Prostate gland (tissue), 2 donors: ENCODE measurements at regions not wholly inside any gene's neighbourhood (a gene's known extent, or its start where the extent isn't known, plus 50 kb on each side); places are given as distances from the start of the nearest gene placed in this dataset.
"Not testable (repeated sequence)": the region's sequence is repeated elsewhere in the genome, so short reads cannot be mapped to it uniquely, and the experiment has no call there.

Source experiments
- DNase-seq: peaks from one replicate; pipeline ENCODE4 v3.0.0-alpha.2; 2019; ENCODE audit warnings: low spot score
- H3K27ac ChIP-seq, 2 donors: fragments of 200-600 bp; sonication (generic); 2 replicates each; pipeline ENCODE4 v1.5.1; 2017 to 2019
- H3K27me3 ChIP-seq: fragments of 200-600 bp; sonication (generic); replicated peaks from 2 replicates; pipeline ENCODE4 v1.5.1; 2019; ENCODE audit not compliant: insufficient read depth
- H3K36me3 ChIP-seq, 2 donors: fragments of 200-600 bp; sonication (generic); 1 replicate in 1 of 2; 2 replicates in 1 of 2; pipeline versions ENCODE4 v1.5.1 to v1.8.1; 2017 to 2019
- H3K4me1 ChIP-seq: fragments of 200-600 bp; sonication (generic); replicated peaks from 2 replicates; pipeline ENCODE4 v1.5.1; 2019
- H3K4me3 ChIP-seq, 2 donors: fragments of 200-600 bp; sonication (generic); 2 replicates each; pipeline ENCODE4 v1.5.1; 2017 to 2019
- H3K9me3 ChIP-seq: fragments of 200-600 bp; sonication (generic); 2 replicates; pipeline ENCODE4 v1.5.1; 2017
- CTCF ChIP-seq, 4 experiments: fragments of 200-600 bp in 2 of 4; fragments of 450-650 bp in 2 of 4; sonication (generic) in 2 of 4; IDR thresholded peaks; 1 replicate in 3 of 4; 2 replicates in 1 of 4; pipeline ENCODE4 v1.5.1; 2016 to 2019; ENCODE audit warnings: antibody characterized with exemption in 4 of 4, mild to moderate bottlenecking in 2 of 4, moderate library complexity in 2 of 4
- POLR2A ChIP-seq: fragments of 450-650 bp; IDR thresholded peaks from one replicate; pipeline ENCODE4 v1.6.1; 2016; ENCODE audit warnings: antibody characterized with exemption, mild to moderate bottlenecking
- POLR2AphosphoS5 ChIP-seq: sonication (generic); formaldehyde crosslinking; IDR thresholded peaks from one replicate; pipeline ENCODE4 v1.6.1; 2017; ENCODE audit warnings: antibody characterized with exemption
- WGBS: methylation state at CpG from one replicate; pipeline ENCODE4 v1.1.5; 2018; 5-methylcytosine and 5-hydroxymethylcytosine counted together
- intact Hi-C: fragments of 100-400 bp; cut with DNase I; formaldehyde crosslinking; loops from one replicate; pipeline ENCODE4 v1.14.2; 2022

DNA sequence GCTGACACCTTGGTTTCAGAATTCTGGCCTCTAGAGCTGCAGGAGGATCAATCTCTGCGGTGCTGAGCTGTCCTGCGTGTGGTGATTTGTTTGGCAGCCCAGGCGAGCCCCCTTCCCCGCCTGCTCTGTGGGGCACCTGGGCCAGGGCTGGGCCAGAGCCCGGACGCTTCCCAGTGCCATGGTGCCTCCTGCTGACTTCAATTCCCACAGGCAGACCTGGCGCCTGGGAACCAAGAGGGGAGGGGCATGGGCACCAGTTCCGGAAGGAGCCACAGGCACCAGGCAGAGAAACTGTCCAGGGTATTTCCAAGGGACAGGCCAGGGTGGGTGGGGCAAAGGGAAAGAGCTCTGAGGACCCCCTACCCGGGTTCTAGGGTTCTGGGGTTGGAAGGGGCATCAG lies 197.8 kb downstream of the CTTN start:
- Histone ChIP-seq H3K4me3 (no peak overlapping the region), H3K36me3 (no peaks in the 10 kb centered on the region), H3K9me3 (no peaks in the 10 kb centered on the region), H3K27ac (no peak overlapping the region), H3K27me3 (no peaks in the 10 kb centered on the region), H3K4me1 (no peaks in the 10 kb centered on the region)
- no peak for DNase-seq
- intact Hi-C loops: no loop called here
- 97% methylated on average over 6 of the region's 9 CpGs for WGBS
- TF ChIP-seq POLR2A: no peak
- no peak for TF ChIP-seq CTCF (IDR thresholded peaks at IDR 0.05)
- TF ChIP-seq POLR2AphosphoS5: no peak

DNA sequence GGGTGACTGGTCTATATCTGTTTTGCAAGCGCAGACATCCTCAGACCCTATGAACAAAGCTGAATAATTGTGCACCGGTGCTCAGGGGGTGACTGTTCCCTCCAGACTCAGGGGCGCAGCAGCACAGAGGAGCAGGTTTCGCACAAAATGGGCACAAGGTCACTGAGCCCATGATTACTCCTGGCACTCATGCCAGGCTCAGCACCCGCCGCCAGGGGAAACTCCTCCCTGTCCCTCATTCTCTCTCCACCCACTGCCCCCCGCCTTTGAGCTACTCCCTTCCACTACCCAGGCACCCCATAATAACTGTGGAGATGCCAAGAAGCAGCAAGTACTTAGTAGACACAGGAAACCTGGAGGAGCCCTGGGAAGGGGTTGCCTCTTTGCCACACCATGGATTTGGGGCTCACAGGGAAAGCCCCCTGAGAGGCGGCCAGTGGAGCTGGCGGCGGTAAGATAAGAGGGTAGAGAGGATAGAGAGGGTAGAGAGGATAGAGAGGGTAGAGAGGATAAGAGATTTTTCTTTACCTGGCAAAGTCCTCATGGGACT lies 198.8 kb downstream of the CTTN start:
- WGBS: 90% methylated on average over 10 of the region's 10 CpGs
- Histone ChIP-seq H3K9me3 (no peaks in the 10 kb centered on the region), H3K36me3 (no peaks in the 10 kb centered on the region), H3K27me3 (no peaks in the 10 kb centered on the region), H3K27ac (no peak overlapping the region), H3K4me3 (no peak overlapping the region), H3K4me1 (no peaks in the 10 kb centered on the region)
- no peak for TF ChIP-seq POLR2AphosphoS5
- TF ChIP-seq POLR2A: no peak
- TF ChIP-seq CTCF (IDR thresholded peaks at IDR 0.05): no peak
- intact Hi-C loops: no loop called here
- DNase-seq: no peak

DNA sequence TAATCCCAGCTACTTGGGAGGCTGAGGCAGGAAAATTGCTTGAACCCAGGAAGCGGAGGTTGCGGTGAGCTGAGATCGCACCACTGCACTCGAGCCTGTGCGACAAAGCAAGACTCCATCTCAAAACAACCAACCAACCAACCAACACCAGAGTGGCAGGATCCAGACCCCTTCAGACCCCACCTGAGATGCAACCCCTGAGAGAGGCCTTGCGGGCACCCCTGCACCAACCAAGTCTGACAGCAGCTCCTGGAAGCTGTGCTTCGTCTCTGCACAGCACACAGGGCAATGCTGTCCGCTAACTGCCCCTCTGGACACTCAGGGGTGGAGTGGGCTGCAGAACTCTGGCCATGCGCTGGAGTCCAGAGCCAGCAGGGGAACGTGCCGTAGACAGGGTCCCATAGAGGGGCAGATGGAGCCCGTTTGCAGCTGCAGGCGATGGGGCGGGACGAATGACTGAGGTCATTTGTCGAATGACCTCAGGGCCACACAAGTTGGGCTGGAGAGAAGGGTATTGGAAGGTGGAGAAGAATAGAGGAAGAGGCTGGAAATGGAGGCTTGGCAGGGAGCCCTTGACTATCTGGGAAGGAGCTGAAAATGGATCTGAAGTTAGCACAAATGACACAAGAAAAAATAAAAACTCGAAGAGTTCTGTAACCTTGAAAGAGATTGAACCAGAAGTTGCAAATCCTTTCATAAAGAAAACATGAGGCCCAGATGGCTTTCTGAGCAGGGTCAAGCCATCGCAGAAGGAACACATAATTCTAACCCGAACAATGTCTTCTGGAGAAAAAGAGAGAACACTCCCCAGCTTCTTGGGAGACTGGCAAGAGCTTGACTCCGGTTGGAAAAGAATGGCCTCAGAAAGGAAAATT lies 199.7 kb downstream of the CTTN start:
- intact Hi-C loops: no loop called here
- H3K27ac ChIP-seq: no peak overlapping the region
- no peak overlapping the region for H3K4me3 ChIP-seq
- H3K36me3 ChIP-seq: no peaks in the 10 kb centered on the region
- no peaks in the 10 kb centered on the region for H3K9me3 ChIP-seq
- 80% methylated on average over 20 of the region's 20 CpGs for WGBS
- no peak for DNase-seq
- no peaks in the 10 kb centered on the region for H3K27me3 ChIP-seq
- H3K4me1 ChIP-seq: no peaks in the 10 kb centered on the region
- TF ChIP-seq POLR2AphosphoS5 (no peak), CTCF (IDR thresholded peaks at IDR 0.05) (no peak), POLR2A (no peak)

GRCh38 chr11:70600911-70601415 lies 202.6 kb downstream of the CTTN start:
- H3K27ac ChIP-seq, H3K4me3 ChIP-seq, H3K9me3 ChIP-seq, H3K4me1 ChIP-seq, intact Hi-C loops, H3K36me3 ChIP-seq, H3K27me3 ChIP-seq, DNase-seq: not testable (repeated sequence)
- 92% methylated on average over 7 of the region's 7 CpGs for WGBS

- H3K27me3 ChIP-seq: no peaks in the 10 kb centered on the region
- intact Hi-C loops: no loop called here
- no peaks in the 10 kb centered on the region for H3K9me3 ChIP-seq
- no peaks in the 10 kb centered on the region for H3K4me1 ChIP-seq
- H3K4me3 ChIP-seq: no peak overlapping the region
- WGBS: 67% methylated on average over 11 of the region's 11 CpGs
- no peak overlapping the region for H3K27ac ChIP-seq
- H3K36me3 ChIP-seq: no peaks in the 10 kb centered on the region
- DNase-seq: no peak
- TF ChIP-seq CTCF (IDR thresholded peaks at IDR 0.05) (no peak), POLR2AphosphoS5 (no peak), POLR2A (no peak)
These were observed 203.7 kb downstream of the CTTN start for GRCh38 chr11:70601861-70602538.
